Gastrocnemius medialis (tissue), 4 donors: ENCODE measurements at regions not wholly inside any gene's neighbourhood (a gene's known extent, or its start where the extent isn't known, plus 50 kb on each side); places are given as distances from the start of the nearest gene placed in this dataset.

Experiments used
- POLR2A ChIP-seq, 2 donors: fragments of 450-650 bp; IDR thresholded peaks; one replicate each; pipeline ENCODE4 v1.6.1; 2017; ENCODE audit warnings: antibody characterized with exemption in 2 of 2, mild to moderate bottlenecking in 2 of 2, moderate library complexity in 2 of 2
- TF ChIP-seq, protein P1 (sequence below), 5 experiments: fragments of 450-650 bp in 3 of 5; fragments of 200-600 bp in 2 of 5; sonication (generic) in 2 of 5; IDR thresholded peaks in 4 of 5; conservative IDR thresholded peaks in 1 of 5; 1 replicate in 4 of 5; 2 replicates in 1 of 5; pipeline ENCODE4 v1.5.1; 2016 to 2019; ENCODE audit warnings: antibody characterized with exemption in 5 of 5, mild to moderate bottlenecking in 3 of 5, moderate library complexity in 3 of 5

DNA sequence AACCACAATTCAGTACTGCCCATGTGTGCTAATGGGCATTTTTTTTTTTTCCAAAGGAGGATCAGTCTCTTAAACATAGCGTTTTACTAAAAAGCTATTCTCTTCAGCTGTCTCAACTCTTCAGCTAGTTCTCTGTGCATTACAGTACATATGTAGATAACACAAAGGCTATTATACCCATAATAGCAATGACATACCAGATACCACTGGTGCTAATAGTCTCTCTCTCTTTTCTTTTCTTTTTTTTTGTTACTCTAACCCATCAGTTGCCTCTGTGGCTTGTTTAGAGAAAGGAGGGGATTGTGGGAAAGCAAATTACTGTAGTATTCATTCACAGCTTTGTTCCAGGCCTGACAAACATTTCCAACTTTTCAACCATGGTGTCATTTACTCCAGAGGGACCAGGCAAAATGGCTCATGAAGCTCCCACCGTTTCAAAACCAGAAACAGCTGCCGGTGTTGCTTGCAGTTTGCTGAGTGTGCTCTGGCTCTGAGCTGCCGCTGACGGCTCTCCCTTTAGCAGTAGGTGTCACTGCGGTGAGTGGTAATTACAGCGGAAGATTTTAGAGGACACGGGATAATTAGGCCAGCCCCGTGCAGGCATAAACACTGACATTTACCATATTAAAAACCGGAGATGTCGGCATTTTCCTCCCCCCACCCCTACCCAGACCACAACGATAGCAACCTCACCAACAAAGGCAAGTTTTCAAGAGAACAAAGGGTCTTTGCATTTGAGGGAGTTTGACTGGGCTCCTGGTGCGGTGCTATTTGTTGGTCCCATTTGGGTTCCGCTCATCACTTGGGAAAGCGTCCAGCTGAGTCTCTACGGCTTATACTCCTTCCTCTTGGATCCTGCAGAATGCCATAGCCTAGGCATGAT, 1005.5 kb downstream of the KCNMA1 start:
- no peak for TF ChIP-seq POLR2A (IDR thresholded peaks at IDR 0.05)
- TF ChIP-seq, protein P1, sequence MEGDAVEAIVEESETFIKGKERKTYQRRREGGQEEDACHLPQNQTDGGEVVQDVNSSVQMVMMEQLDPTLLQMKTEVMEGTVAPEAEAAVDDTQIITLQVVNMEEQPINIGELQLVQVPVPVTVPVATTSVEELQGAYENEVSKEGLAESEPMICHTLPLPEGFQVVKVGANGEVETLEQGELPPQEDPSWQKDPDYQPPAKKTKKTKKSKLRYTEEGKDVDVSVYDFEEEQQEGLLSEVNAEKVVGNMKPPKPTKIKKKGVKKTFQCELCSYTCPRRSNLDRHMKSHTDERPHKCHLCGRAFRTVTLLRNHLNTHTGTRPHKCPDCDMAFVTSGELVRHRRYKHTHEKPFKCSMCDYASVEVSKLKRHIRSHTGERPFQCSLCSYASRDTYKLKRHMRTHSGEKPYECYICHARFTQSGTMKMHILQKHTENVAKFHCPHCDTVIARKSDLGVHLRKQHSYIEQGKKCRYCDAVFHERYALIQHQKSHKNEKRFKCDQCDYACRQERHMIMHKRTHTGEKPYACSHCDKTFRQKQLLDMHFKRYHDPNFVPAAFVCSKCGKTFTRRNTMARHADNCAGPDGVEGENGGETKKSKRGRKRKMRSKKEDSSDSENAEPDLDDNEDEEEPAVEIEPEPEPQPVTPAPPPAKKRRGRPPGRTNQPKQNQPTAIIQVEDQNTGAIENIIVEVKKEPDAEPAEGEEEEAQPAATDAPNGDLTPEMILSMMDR (IDR thresholded peaks at IDR 0.05 in 4 of 5, conservative IDR thresholded peaks at IDR 0.05 in 1 of 5) = no peak
